Mesodermal cell (in vitro differentiated cells): ENCODE measurements at regions not wholly inside any gene's neighbourhood (a gene's known extent, or its start where the extent isn't known, plus 50 kb on each side); places are given as distances from the start of the nearest gene placed in this dataset.

ENCODE experiments used
- H3K27ac ChIP-seq: 2 replicates; pipeline ENCODE4 v1.7.0; 2013; ENCODE audit warnings: mild to moderate bottlenecking, low read depth, low read length, moderate library complexity; ENCODE audit not compliant: severe bottlenecking
- H3K36me3 ChIP-seq: 2 replicates; pipeline ENCODE4 v1.7.1; 2013; ENCODE audit warnings: mild to moderate bottlenecking, low read length, moderate library complexity; ENCODE audit not compliant: control insufficient read depth, insufficient read depth
- H3K4me1 ChIP-seq: one replicate; pipeline ENCODE4 v1.7.1; 2013; ENCODE audit warnings: mild to moderate bottlenecking, low read length; ENCODE audit not compliant: insufficient read depth, control insufficient read depth, poor library complexity, severe bottlenecking
- H3K4me3 ChIP-seq: 2 replicates; pipeline ENCODE4 v1.7.0; 2013; ENCODE audit warnings: low read length, control low read depth, mild to moderate bottlenecking; ENCODE audit not compliant: insufficient read depth, poor library complexity, severe bottlenecking; ENCODE audit errors: extremely low read depth
- H3K9me3 ChIP-seq: 2 replicates; pipeline ENCODE4 v1.7.1; 2013; ENCODE audit warnings: mild to moderate bottlenecking, low read length, moderate library complexity; ENCODE audit not compliant: control insufficient read depth
- WGBS, 2 experiments: methylation state at CpG; one replicate each; pipeline ENCODE4 v1.1.5; 2013; ENCODE audit warnings: missing lambda C conversion rate in 2 of 2; ENCODE audit not compliant: insufficient coverage in 2 of 2; 5-methylcytosine and 5-hydroxymethylcytosine counted together

DNA sequence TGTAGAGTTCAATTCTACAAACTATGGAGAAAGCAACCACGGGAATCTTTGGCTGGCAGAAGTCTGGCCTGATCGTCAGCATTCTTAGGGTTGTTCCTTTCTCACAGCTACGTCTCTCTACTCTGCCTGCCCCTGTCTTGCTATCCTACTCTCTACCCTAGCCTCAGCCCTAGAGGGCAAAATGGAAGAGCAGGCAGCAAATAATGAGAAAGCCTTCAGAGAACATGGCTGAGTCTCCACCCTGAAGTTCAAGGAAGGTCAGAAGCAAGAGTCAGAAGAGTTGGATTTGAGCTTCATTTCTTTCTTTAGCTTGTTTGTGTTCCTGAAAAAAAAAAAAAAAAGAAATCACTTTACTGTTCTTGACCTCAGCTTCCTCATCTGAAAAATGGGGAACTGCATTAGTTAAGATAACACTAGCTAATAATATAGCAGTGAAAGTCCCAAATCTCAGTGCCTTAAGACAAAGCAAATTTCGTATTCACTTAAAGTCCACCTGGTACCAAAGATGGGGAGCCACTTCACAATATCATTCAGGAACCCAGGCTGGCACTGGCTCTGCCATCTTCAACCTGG, 50.2 kb upstream of the CCND2 start:
- no peaks in the 10 kb centered on the region for H3K9me3 ChIP-seq
- no peaks in the 10 kb centered on the region for H3K4me1 ChIP-seq
- no peak overlapping the region for H3K4me3 ChIP-seq
- no peaks in the 10 kb centered on the region for H3K36me3 ChIP-seq
- H3K27ac ChIP-seq = no peak overlapping the region
- 94% methylated on average over 3 to 4 of the region's 4 CpGs for WGBS, 2 experiments

DNA sequence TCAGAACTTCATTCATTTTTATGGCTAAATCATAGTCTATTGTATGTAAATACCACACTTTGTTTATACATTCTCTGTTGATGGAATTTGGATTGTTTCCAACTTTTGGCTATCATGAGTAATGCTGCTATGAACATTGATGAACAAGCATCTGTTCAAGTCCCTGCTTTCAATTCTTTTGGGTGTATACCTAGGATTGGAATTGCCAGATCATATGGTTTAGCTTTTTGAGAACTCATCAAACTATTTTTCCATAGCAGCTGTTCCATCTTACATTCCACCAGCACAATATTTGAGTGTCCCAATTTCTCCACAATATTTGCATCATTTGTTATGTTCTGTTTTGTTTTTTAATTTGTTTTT, 52.3 kb upstream of the CCND2 start:
- H3K9me3 ChIP-seq = no peaks in the 10 kb centered on the region
- H3K36me3 ChIP-seq = no peaks in the 10 kb centered on the region
- no peak overlapping the region for H3K4me3 ChIP-seq
- H3K27ac ChIP-seq = no peak overlapping the region
- H3K4me1 ChIP-seq = no peaks in the 10 kb centered on the region

DNA sequence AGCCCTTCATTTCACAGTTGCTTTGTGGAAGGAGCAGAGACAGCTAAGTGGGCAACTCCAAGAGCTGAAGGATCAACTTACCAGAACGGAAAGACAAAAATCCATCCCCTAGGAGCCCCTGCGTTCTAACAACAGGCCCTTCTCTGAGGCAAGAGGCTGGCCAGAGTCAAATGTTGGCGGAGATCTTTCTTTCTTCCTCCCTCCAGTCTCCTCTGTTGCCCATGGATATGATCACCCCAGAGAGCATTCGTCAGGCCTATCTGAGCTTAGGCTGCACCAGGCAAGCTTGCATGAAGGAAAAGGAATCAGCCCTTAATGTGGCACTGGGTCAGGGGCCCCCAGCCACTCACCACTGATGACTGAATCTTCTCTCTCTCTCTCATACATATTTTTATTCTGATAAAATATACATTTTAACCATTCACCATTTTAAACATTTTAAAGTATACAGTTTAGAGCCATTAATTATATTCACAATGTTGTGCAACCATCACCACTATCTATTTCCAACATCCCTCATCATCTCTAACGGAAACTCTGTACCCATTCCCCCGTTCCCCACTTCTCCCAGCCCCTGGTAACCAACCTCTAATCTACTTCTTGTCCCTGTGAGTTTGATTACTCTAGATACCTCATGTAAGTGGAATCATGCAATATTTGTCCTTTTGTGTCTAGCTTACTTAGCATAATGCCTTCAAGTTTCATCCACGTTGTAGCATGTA, 52.9 kb upstream of the CCND2 start:
- Histone ChIP-seq H3K4me1 (no peaks in the 10 kb centered on the region), H3K4me3 (no peak overlapping the region), H3K9me3 (no peaks in the 10 kb centered on the region), H3K27ac (no peak overlapping the region), H3K36me3 (no peaks in the 10 kb centered on the region)
- WGBS, 2 experiments = 80 to 88% methylated on average over 5 to 6 of the region's 7 CpGs

DNA sequence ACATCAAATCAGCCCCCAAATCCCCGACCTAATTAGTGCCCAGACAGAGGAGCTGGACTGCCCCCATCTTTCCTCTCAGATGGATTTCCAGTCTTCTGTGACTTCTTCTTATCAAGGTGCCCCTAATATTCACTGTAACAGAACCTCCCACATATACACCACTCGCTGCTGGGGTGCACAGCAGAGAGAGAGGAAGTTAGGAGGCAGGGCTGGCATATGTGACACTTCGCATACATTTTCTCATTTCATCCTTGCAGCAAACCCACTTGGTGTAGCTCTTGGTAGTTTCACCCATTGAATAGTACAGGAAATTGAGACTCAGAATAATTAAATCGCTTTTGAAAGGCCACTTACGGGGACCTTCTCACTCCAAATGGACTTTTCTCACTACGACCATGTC, 56.5 kb upstream of the CCND2 start:
- H3K36me3 ChIP-seq = no peaks in the 10 kb centered on the region
- H3K27ac ChIP-seq = no peak overlapping the region
- 96 to 100% methylated on average over 2 to 4 of the region's 6 CpGs for WGBS, 2 experiments
- no peaks in the 10 kb centered on the region for H3K4me1 ChIP-seq
- no peak overlapping the region for H3K4me3 ChIP-seq
- H3K9me3 ChIP-seq = no peaks in the 10 kb centered on the region

GRCh38 chr12:4216187-4216927, 57.2 kb upstream of the CCND2 start:
- Histone ChIP-seq H3K9me3 (no peaks in the 10 kb centered on the region), H3K36me3 (no peaks in the 10 kb centered on the region), H3K4me1 (no peaks in the 10 kb centered on the region), H3K27ac (no peak overlapping the region), H3K4me3 (no peak overlapping the region)
- WGBS, 2 experiments = 76 to 90% methylated on average over 3 to 4 of the region's 5 CpGs

DNA sequence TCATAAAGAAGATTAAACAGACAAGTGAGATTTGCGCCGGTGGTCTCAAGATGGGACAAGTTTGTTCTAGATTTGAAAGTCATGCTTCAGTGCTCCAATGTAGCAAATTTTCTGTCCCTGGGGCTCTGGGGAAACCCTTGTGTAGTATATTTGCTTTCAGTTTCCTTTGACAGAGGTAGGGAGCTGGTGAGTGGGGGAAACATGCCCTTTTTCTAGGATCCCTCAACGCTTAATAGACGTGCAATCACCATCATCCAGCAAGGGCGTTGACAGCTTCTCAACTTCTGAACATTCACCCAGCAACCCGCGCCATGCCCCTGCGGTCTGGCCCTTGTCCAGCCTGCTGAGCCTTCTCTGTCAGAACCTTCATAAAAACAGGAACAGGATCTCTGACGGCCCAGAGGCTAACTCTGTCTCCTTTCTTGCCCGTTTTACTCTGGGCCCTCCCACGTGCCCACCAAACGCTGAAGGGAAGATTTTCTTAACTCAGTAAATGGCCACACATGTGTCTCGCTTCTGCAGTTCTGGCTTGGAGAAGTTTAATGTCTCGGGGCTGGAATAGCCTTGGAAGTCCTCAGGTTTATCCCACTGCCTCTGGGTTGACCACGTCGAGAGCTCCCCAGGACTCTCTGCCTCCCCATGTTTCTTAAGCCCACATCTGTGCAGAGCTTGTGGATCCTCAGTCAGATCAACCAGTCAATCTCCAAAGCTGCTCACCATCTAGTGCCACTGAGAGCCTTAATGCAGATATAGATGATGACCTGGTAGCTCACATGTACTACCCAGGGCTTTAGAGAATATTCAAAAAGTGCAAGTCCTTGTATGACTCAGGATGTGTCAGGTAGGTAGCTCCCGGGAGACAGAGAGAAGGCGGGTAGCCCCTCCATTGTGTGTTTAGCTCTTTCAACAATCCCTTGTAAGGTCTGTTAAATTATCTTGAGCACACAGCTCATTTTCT, 58.1 kb upstream of the CCND2 start:
- H3K4me1 ChIP-seq = no peaks in the 10 kb centered on the region
- no peak overlapping the region for H3K4me3 ChIP-seq
- no peaks in the 10 kb centered on the region for H3K36me3 ChIP-seq
- no peaks in the 10 kb centered on the region for H3K9me3 ChIP-seq
- no peak overlapping the region for H3K27ac ChIP-seq
- 90% methylated on average over 15 of the region's 18 CpGs for WGBS, 2 experiments

GRCh38 chr12:4214877-4215228, 58.7 kb upstream of the CCND2 start:
- no peak overlapping the region for H3K27ac ChIP-seq
- H3K36me3 ChIP-seq = no peaks in the 10 kb centered on the region
- 89 to 94% methylated on average over 7 of the region's 8 CpGs for WGBS, 2 experiments
- H3K4me1 ChIP-seq = no peaks in the 10 kb centered on the region
- no peak overlapping the region for H3K4me3 ChIP-seq
- H3K9me3 ChIP-seq = no peaks in the 10 kb centered on the region

DNA sequence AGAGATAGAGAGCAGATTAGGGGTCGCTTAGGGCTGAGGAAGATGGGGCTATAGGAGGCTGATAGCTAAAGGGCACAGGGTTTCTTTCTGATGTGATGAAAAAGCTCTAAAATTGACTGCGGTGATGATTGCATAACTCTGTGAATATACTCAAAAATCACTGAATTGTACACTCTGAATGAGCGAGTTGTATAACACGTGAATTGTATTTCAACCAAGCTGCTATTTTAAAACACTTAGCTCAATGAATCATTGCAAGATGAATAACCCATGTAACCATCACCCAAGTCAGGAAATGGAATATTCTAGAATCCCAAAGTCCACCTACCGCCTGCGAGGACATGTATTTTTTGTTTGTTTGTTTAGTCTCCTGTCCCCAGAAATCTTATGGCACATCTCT, 60.1 kb upstream of the CCND2 start:
- no peak overlapping the region for H3K27ac ChIP-seq
- no peaks in the 10 kb centered on the region for H3K9me3 ChIP-seq
- 98 to 100% methylated on average over 3 of the region's 6 CpGs for WGBS, 2 experiments
- no peaks in the 10 kb centered on the region for H3K4me1 ChIP-seq
- H3K4me3 ChIP-seq = no peak overlapping the region
- no peaks in the 10 kb centered on the region for H3K36me3 ChIP-seq

- H3K36me3 ChIP-seq = no peaks in the 10 kb centered on the region
- no peak overlapping the region for H3K4me3 ChIP-seq
- H3K4me1 ChIP-seq = no peaks in the 10 kb centered on the region
- WGBS, 2 experiments = 80 to 100% methylated on average over 1 of the region's 2 CpGs
- no peaks in the 10 kb centered on the region for H3K9me3 ChIP-seq
- H3K27ac ChIP-seq = no peak overlapping the region
These were observed 60.7 kb upstream of the CCND2 start for GRCh38 chr12:4212845-4213244.

DNA sequence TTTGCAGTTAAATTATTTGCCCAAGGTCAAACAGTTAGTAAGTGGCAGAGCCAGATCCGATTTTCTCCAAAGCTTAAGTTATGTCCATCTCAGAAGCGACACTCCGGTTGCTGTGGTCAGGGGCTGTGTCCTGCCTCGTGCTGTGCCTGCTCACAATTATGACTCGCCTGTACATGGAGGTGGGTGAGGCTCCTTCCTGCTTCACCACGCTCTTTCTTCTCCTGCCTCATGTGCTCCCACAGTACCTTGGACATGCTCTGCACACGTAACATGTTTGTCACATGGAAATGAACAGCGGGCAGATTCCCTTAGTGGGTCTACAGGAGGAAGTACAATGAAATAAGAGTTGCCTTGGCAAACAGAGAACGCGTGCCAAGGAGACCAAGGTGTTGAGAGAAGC, 62.2 kb upstream of the CCND2 start:
- no peaks in the 10 kb centered on the region for H3K4me1 ChIP-seq
- H3K9me3 ChIP-seq = no peaks in the 10 kb centered on the region
- H3K4me3 ChIP-seq = no peak overlapping the region
- no peak overlapping the region for H3K27ac ChIP-seq
- 89 to 98% methylated on average over 10 of the region's 10 CpGs for WGBS, 2 experiments
- H3K36me3 ChIP-seq = no peaks in the 10 kb centered on the region
